ENCODE measurements at regions not wholly inside any gene's neighbourhood (a gene's known extent, or its start where the extent isn't known, plus 50 kb on each side); places are given as distances from the start of the nearest gene placed in this dataset.

DNA sequence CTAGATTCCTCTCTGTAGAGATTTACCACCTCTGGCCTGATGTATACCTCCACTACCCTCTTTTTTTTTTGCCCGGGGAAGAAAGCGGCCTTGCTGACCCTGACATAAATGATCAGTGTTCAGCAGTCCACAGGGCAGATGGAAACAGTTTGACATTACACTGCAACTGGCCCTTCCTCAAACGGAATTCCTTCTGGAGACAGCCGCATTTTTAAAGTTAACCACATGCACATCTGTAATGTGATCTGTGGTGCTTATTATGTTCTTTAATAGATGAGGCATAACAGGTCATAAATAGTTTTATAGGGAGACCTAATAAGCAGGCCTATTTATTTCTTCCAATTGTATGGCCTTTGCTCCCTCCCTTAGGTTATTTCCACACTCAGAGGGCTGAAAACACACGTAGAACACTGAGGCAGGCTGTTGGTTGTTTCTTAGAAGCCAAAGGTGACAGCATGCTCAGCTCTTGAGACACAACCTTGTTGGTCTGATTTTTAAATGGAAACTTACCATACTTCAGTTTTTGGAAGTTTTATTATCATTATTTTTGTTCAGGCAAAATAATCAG is 84.0 kb upstream of the APC start:
- TF ChIP-seq EZH2 (IDR thresholded peaks at IDR 0.05; ENCODE audit: borderline replicate concordance, low read depth, low read length, poor library complexity, severe bottlenecking) = no peak
- TF ChIP-seq, protein P1, sequence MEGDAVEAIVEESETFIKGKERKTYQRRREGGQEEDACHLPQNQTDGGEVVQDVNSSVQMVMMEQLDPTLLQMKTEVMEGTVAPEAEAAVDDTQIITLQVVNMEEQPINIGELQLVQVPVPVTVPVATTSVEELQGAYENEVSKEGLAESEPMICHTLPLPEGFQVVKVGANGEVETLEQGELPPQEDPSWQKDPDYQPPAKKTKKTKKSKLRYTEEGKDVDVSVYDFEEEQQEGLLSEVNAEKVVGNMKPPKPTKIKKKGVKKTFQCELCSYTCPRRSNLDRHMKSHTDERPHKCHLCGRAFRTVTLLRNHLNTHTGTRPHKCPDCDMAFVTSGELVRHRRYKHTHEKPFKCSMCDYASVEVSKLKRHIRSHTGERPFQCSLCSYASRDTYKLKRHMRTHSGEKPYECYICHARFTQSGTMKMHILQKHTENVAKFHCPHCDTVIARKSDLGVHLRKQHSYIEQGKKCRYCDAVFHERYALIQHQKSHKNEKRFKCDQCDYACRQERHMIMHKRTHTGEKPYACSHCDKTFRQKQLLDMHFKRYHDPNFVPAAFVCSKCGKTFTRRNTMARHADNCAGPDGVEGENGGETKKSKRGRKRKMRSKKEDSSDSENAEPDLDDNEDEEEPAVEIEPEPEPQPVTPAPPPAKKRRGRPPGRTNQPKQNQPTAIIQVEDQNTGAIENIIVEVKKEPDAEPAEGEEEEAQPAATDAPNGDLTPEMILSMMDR (conservative IDR thresholded peaks at IDR 0.05; ENCODE audit: low read depth, low read length) = no peak

All from A673 (cell line).